Gastroesophageal sphincter (tissue), 4 donors: ENCODE measurements at regions not wholly inside any gene's neighbourhood (a gene's known extent, or its start where the extent isn't known, plus 50 kb on each side); places are given as distances from the start of the nearest gene placed in this dataset.

Source experiments
- ATAC-seq: fragments of 150-250 bp; one replicate; pipeline ENCODE4 v1.9.1; 2016; ENCODE audit warnings: mild to moderate bottlenecking, moderate library complexity
- H3K27ac ChIP-seq, 4 donors: fragments of 200-600 bp; sonication (generic) in 3 of 4; 1 replicate in 3 of 4; 2 replicates in 1 of 4; pipeline ENCODE4 v1.5.1; 2016 to 2019
- H3K27me3 ChIP-seq: fragments of 200-600 bp; sonication (generic); one replicate; pipeline ENCODE4 v1.5.1; 2019
- H3K36me3 ChIP-seq, 2 donors: fragments of 200-600 bp; sonication (generic); one replicate each; pipeline ENCODE4 v1.5.1; 2019; ENCODE audit warnings: control low read depth in 1 of 2
- H3K4me1 ChIP-seq, 3 donors: fragments of 200-600 bp; sonication (generic); 1 replicate in 2 of 3; 2 replicates in 1 of 3; pipeline ENCODE4 v1.5.1; 2016 to 2019; ENCODE audit warnings: control low read depth in 2 of 3
- H3K4me3 ChIP-seq, 2 donors: fragments of 200-600 bp; sonication (generic); one replicate each; pipeline ENCODE4 v1.5.1; 2019; ENCODE audit warnings: mild to moderate bottlenecking in 1 of 2, moderate library complexity in 1 of 2
- H3K9me3 ChIP-seq, 3 donors: fragments of 200-600 bp; sonication (generic); one replicate each; pipeline ENCODE4 v1.5.1; 2017 to 2019; ENCODE audit warnings: control low read depth in 2 of 3
- EP300 ChIP-seq: sonication (generic); formaldehyde crosslinking; IDR thresholded peaks from one replicate; pipeline ENCODE4 v1.6.1; 2017; ENCODE audit warnings: antibody characterized with exemption, mild to moderate bottlenecking
- POLR2A ChIP-seq, 2 donors: fragments of 450-650 bp; IDR thresholded peaks; one replicate each; pipeline ENCODE4 v1.6.1; 2017; ENCODE audit warnings: antibody characterized with exemption in 2 of 2, mild to moderate bottlenecking in 2 of 2, moderate library complexity in 1 of 2
- POLR2AphosphoS5 ChIP-seq: sonication (generic); formaldehyde crosslinking; IDR thresholded peaks from one replicate; pipeline ENCODE4 v1.6.1; 2017; ENCODE audit warnings: antibody characterized with exemption
- WGBS, 2 donors: methylation state at CpG; one replicate each; pipeline ENCODE4 v1.1.5; 2018; ENCODE audit warnings: low coverage in 1 of 2; 5-methylcytosine and 5-hydroxymethylcytosine counted together
- TF ChIP-seq, protein P1 (sequence below), 4 experiments: fragments of 200-600 bp in 2 of 4; fragments of 450-650 bp in 2 of 4; sonication (generic) in 1 of 4; IDR thresholded peaks; one replicate each; pipeline ENCODE4 v1.5.1; 2017 to 2019; ENCODE audit warnings: antibody characterized with exemption in 4 of 4, mild to moderate bottlenecking in 2 of 4, moderate library complexity in 2 of 4

DNA sequence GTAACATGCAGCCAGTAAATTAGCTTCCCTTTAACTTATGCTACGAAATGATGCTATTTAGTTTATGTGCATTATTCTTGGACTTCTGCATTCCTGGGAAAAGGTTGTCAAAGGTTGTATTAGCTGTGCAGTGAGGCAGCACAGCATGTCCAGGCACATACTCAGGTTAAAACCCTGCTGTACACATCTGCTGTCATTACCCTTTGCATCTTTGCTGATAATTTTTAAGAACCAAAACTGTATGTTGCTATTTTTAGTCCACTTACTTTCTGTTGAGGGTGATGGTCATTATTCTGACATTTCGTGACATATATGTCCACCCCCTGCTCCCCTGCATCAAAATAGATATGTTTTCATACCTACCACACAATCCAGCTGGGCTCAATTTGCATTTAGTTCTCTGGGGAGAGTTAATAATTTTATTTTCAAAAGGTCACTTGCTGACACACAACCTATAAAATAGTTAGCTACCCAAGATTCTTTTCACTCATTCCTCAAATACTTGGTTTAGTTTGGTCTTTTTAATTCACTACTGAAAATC lies 142.5 kb upstream of the SPACA1 start:
- TF ChIP-seq EP300 (no peak), POLR2AphosphoS5 (no peak), POLR2A (IDR thresholded peaks at IDR 0.05) (no peak)
- TF ChIP-seq, protein P1, sequence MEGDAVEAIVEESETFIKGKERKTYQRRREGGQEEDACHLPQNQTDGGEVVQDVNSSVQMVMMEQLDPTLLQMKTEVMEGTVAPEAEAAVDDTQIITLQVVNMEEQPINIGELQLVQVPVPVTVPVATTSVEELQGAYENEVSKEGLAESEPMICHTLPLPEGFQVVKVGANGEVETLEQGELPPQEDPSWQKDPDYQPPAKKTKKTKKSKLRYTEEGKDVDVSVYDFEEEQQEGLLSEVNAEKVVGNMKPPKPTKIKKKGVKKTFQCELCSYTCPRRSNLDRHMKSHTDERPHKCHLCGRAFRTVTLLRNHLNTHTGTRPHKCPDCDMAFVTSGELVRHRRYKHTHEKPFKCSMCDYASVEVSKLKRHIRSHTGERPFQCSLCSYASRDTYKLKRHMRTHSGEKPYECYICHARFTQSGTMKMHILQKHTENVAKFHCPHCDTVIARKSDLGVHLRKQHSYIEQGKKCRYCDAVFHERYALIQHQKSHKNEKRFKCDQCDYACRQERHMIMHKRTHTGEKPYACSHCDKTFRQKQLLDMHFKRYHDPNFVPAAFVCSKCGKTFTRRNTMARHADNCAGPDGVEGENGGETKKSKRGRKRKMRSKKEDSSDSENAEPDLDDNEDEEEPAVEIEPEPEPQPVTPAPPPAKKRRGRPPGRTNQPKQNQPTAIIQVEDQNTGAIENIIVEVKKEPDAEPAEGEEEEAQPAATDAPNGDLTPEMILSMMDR (IDR thresholded peaks at IDR 0.05): no peak
- Histone ChIP-seq H3K27me3 (no peaks in the 10 kb centered on the region), H3K9me3 (no peaks in the 10 kb centered on the region), H3K27ac (no peak overlapping the region), H3K4me3 (no peak overlapping the region), H3K36me3 (no peaks in the 10 kb centered on the region), H3K4me1 (no peaks in the 10 kb centered on the region)
- WGBS, 2 donors: 78 to 90% methylated on average over 2 of the region's 2 CpGs
- ATAC-seq: no peak

DNA sequence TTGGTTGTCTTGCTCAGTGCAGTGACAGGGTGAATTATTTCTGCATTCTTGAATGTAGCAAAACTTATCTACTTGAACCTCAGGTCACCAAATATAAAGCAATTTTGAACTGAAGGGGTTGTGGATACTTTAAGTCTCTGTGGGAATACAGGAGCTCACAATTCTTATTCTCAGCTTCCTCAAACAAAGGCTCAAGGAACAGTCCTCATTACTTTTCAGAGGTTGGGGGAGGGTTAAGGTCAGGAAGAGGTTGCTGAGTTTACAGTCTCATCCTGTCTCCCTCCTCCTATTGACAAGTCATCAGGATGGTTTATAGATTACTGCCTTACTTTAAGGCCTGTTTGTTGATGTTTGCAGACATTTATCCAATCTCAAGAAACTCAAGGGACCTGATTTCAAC lies 143.6 kb upstream of the SPACA1 start:
- no peak overlapping the region for H3K27ac ChIP-seq
- H3K4me3 ChIP-seq: no peak overlapping the region
- H3K9me3 ChIP-seq: no peaks in the 10 kb centered on the region
- no peaks in the 10 kb centered on the region for H3K36me3 ChIP-seq
- no peak for ATAC-seq
- no peaks in the 10 kb centered on the region for H3K4me1 ChIP-seq
- TF ChIP-seq POLR2AphosphoS5 (no peak), POLR2A (IDR thresholded peaks at IDR 0.05) (no peak), EP300 (no peak)
- TF ChIP-seq, protein P1 (IDR thresholded peaks at IDR 0.05): no peak
- H3K27me3 ChIP-seq: no peaks in the 10 kb centered on the region

DNA sequence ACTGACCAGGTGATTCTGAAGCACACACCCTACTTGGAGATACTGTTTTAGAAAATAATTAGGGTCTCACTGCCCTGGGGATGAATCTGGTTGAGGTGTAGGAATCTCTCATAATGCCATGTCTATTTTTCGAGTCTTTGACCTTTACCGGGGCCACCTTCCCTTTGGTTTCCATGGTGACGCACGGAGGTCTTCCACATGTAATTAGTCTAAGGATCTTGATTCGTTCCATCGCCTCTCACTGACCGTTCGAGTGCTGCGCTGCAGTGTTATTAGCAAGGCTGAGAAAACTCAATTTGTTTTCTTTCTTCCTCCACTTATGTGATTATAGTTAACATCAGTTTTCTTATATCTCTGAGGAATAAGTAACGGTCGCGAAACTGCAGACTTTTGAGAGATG lies 144.3 kb upstream of the SPACA1 start:
- no peak overlapping the region for H3K4me3 ChIP-seq
- H3K4me1 ChIP-seq: no peaks in the 10 kb centered on the region
- no peaks in the 10 kb centered on the region for H3K9me3 ChIP-seq
- no peaks in the 10 kb centered on the region for H3K36me3 ChIP-seq
- WGBS, 2 donors: 61 to 74% methylated on average over 5 to 11 of the region's 12 CpGs
- no peak overlapping the region for H3K27ac ChIP-seq
- no peak for ATAC-seq
- TF ChIP-seq EP300: no peak
- TF ChIP-seq, protein P1 (IDR thresholded peaks at IDR 0.05): no peak
- no peak for TF ChIP-seq POLR2AphosphoS5
- TF ChIP-seq POLR2A (IDR thresholded peaks at IDR 0.05): no peak
- H3K27me3 ChIP-seq: no peaks in the 10 kb centered on the region

DNA sequence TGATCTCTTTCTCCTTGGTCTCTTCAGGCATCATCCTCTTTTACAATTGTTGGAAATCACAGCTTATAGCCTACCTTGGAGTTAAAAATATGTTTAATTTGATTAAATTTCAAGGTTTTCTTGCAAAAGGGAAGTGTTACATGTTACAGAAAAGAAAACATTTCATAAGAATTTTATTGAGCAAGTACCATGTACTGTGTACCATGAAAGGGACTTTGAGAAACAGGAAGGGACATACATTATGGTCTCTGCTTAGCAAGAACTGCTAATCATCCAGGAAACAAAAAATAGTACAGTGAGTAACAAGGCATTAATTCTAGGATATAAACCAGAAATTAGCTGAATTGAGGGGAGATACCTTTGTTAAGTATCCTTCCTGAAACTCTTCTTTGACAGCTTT lies 145.3 kb upstream of the SPACA1 start:
- H3K9me3 ChIP-seq: no peaks in the 10 kb centered on the region

DNA sequence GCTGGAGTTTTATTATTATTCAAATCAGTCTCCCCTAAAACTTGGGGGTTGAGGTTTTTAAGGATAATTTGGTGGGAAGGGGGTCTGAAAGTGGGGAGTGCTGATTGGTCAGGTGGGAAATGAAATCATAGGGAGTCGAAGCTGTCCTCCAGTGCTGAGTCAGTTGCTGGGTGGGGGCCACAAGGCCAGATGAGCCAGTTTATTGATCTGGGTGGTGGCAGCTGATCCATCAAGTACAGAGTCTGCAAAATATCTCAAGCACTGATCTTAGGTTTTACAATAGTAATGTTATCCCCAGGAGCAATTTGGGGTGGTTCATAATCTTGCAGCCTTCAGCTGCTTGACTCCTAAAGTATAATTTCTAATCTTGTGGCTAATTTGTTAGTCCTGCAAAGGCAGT lies 146.0 kb upstream of the SPACA1 start:
- H3K9me3 ChIP-seq: no peaks in the 10 kb centered on the region
- H3K36me3 ChIP-seq: no peaks in the 10 kb centered on the region
- no peak for ATAC-seq
- 50 to 100% methylated on average over 1 of the region's 1 CpG for WGBS, 2 donors
- no peak overlapping the region for H3K27ac ChIP-seq
- TF ChIP-seq, protein P1 (IDR thresholded peaks at IDR 0.05): no peak
- no peak for TF ChIP-seq EP300
- TF ChIP-seq POLR2AphosphoS5: no peak
- TF ChIP-seq POLR2A (IDR thresholded peaks at IDR 0.05): no peak
- no peaks in the 10 kb centered on the region for H3K27me3 ChIP-seq
- H3K4me1 ChIP-seq: peaks cover 0 to 14% (median 0%) of the 10 kb centered on the region in 3 donors
- H3K4me3 ChIP-seq: no peak overlapping the region

More for the DNA sequence above, 145.3 kb upstream of the SPACA1 start:
- Histone ChIP-seq H3K27ac (no peak overlapping the region), H3K36me3 (no peaks in the 10 kb centered on the region), H3K4me3 (no peak overlapping the region), H3K4me1 (peaks cover 0 to 8% (median 0%) of the 10 kb centered on the region in 3 donors), H3K27me3 (no peaks in the 10 kb centered on the region)
- no peak for TF ChIP-seq POLR2A (IDR thresholded peaks at IDR 0.05)
- no peak for TF ChIP-seq EP300
- TF ChIP-seq, protein P1 (IDR thresholded peaks at IDR 0.05): no peak
- TF ChIP-seq POLR2AphosphoS5: no peak
- ATAC-seq: no peak
